Mammary epithelial cell (primary cell): ENCODE measurements at regions not wholly inside any gene's neighbourhood (a gene's known extent, or its start where the extent isn't known, plus 50 kb on each side); places are given as distances from the start of the nearest gene placed in this dataset.

Source experiments
- EZH2 ChIP-seq: IDR thresholded peaks from 2 replicates; pipeline ENCODE4 v1.6.1; 2012; ENCODE audit warnings: low read length, inconsistent platforms, borderline replicate concordance
- TF ChIP-seq, protein P1 (sequence below), 2 donors: IDR thresholded peaks in 1 of 2; conservative IDR thresholded peaks in 1 of 2; 2 replicates each; pipeline ENCODE4 v1.5.1; 2011 to 2012; ENCODE audit warnings: inconsistent platforms in 2 of 2, low read length in 2 of 2, mild to moderate bottlenecking in 2 of 2, control low read depth in 1 of 2, low read depth in 1 of 2; ENCODE audit not compliant: insufficient read depth in 1 of 2; ENCODE audit errors: extremely low read depth in 1 of 2

DNA sequence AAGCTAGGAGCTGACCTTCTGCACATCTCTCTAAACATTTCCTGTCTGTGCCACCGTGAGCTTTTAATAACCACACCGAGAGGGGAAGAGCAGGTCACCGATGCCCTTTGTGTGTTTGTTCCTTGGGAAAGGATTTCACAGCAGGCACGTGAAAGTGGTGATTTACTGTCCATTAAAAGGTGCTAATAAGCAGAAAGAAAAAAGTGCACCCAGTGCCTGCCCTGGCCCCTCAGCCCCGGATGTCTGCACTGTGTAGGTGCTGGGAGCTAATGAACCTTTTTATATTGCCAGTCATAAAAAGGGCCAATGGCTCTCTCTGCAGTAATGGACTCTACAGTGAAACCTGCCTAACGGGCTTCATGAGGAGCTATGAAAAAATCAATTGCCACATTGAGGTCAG is 312.6 kb downstream of the C6orf118 start:
- TF ChIP-seq, protein P1, sequence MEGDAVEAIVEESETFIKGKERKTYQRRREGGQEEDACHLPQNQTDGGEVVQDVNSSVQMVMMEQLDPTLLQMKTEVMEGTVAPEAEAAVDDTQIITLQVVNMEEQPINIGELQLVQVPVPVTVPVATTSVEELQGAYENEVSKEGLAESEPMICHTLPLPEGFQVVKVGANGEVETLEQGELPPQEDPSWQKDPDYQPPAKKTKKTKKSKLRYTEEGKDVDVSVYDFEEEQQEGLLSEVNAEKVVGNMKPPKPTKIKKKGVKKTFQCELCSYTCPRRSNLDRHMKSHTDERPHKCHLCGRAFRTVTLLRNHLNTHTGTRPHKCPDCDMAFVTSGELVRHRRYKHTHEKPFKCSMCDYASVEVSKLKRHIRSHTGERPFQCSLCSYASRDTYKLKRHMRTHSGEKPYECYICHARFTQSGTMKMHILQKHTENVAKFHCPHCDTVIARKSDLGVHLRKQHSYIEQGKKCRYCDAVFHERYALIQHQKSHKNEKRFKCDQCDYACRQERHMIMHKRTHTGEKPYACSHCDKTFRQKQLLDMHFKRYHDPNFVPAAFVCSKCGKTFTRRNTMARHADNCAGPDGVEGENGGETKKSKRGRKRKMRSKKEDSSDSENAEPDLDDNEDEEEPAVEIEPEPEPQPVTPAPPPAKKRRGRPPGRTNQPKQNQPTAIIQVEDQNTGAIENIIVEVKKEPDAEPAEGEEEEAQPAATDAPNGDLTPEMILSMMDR (conservative IDR thresholded peaks at IDR 0.05 in 1 of 2, IDR thresholded peaks at IDR 0.05 in 1 of 2; ENCODE audit: extremely low read depth in 1 of 2, insufficient read depth in 1 of 2, low read depth in 1 of 2, low read length in 2 of 2): no peak
- no peak for TF ChIP-seq EZH2
